ENCODE measurements at regions not wholly inside any gene's neighbourhood (a gene's known extent, or its start where the extent isn't known, plus 50 kb on each side); places are given as distances from the start of the nearest gene placed in this dataset.

- no peaks in the 10 kb centered on the region for H3K9me3 ChIP-seq
- H3K27ac ChIP-seq = no peak overlapping the region
- TF ChIP-seq POLR2AphosphoS5 (IDR thresholded peaks at IDR 0.05) (no peak), CTCF (IDR thresholded peaks at IDR 0.05) (no peak), POLR2A (IDR thresholded peaks at IDR 0.05) (no peak), EP300 (IDR thresholded peaks at IDR 0.05) (no peak)
- no peaks in the 10 kb centered on the region for H3K4me1 ChIP-seq
- no peak overlapping the region for H3K4me3 ChIP-seq
- DNase-seq (ENCODE audit: low spot score in 2 of 2) = no peak
- no peaks in the 10 kb centered on the region for H3K27me3 ChIP-seq
- no peaks in the 10 kb centered on the region for H3K36me3 ChIP-seq
- WGBS = 89% methylated on average over 2 of the region's 2 CpGs
Measured at GRCh38 chr2:45320956-45321355, 290.1 kb downstream of the SRBD1 start.

DNA sequence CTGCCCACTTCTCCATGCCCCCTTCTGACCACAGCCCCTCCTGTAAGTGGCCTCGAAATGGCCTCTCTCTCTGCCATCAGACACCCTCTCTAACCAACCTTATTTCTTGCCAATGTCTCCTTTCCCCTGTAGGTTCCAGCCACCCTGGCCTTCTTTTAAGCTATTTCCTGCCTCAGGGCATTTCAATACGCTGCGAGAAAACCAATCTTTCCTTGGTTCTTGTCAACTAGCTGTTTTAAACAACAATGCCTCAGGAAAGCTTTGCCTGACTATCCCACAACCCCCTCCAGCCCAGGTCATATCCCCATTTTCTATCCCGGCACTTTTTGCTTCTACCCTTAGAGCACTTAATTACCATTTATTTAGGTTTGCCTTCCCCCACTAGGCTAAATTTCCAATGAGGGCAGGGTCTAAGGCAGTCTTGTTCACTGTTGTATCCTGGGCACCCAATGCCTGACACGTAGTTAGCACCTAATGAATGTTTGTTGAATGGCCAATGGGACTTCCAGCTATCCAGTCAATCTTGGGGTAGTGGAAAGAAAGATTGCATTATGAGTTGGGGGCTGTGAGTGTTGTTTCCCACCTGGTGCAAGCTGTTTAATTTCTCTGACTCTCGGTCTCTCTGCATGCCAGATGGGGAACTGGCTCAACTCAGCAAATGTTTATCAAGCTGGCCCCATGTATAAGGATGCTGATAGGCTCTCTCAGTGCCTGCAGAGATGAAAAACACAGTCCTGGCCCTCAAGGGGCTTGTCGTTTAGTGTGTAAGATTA is 291.2 kb downstream of the SRBD1 start:
- TF ChIP-seq CTCF (IDR thresholded peaks at IDR 0.05) (no peak), EP300 (IDR thresholded peaks at IDR 0.05) (no peak), POLR2AphosphoS5 (IDR thresholded peaks at IDR 0.05) (no peak), POLR2A (IDR thresholded peaks at IDR 0.05) (no peak)
- no peak for DNase-seq (ENCODE audit: low spot score in 2 of 2)
- Histone ChIP-seq H3K27ac (no peak overlapping the region), H3K9me3 (no peaks in the 10 kb centered on the region), H3K36me3 (no peaks in the 10 kb centered on the region), H3K27me3 (no peaks in the 10 kb centered on the region), H3K4me1 (no peaks in the 10 kb centered on the region), H3K4me3 (no peak overlapping the region)
- WGBS = 78% methylated on average over 7 of the region's 7 CpGs

DNA sequence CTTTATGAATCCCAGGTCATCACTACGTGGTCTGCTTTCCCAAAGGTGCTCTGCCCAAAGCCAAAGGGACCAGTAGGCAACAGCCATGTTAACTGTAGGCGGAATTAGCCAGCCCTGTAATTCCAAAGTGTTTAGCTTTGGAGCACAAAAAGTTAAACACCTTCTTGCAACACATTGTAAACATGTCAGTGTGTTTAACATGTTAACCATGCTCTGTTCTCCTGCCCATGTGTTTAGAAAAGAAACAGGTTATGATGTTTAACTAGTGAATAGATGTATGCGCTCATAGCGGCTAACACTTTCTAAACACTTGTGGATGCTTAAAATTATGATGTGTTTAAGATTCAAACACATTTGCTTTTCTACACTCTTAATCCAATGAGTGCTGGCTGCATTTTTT is 292.4 kb downstream of the SRBD1 start:
- no peak overlapping the region for H3K27ac ChIP-seq
- WGBS = 85% methylated on average over 4 of the region's 4 CpGs
- DNase-seq (ENCODE audit: low spot score in 2 of 2) = no peak

GRCh38 chr2:45316576-45317338 is 294.3 kb downstream of the SRBD1 start:
- 82% methylated on average over 10 of the region's 10 CpGs for WGBS
- no peak overlapping the region for H3K4me3 ChIP-seq
- no peak for DNase-seq (ENCODE audit: low spot score in 2 of 2)
- no peaks in the 10 kb centered on the region for H3K9me3 ChIP-seq
- H3K27ac ChIP-seq = no peak overlapping the region
- H3K27me3 ChIP-seq = no peaks in the 10 kb centered on the region
- no peaks in the 10 kb centered on the region for H3K36me3 ChIP-seq
- TF ChIP-seq EP300 (IDR thresholded peaks at IDR 0.05) = no peak
- TF ChIP-seq POLR2AphosphoS5 (IDR thresholded peaks at IDR 0.05) = no peak
- no peak for TF ChIP-seq CTCF (IDR thresholded peaks at IDR 0.05)
- no peak for TF ChIP-seq POLR2A (IDR thresholded peaks at IDR 0.05)
- H3K4me1 ChIP-seq = no peaks in the 10 kb centered on the region

More for the DNA sequence above, 292.4 kb downstream of the SRBD1 start:
- Histone ChIP-seq H3K4me3 (no peak overlapping the region), H3K4me1 (no peaks in the 10 kb centered on the region), H3K9me3 (no peaks in the 10 kb centered on the region), H3K36me3 (no peaks in the 10 kb centered on the region), H3K27me3 (no peaks in the 10 kb centered on the region)
- TF ChIP-seq POLR2AphosphoS5 (IDR thresholded peaks at IDR 0.05) = no peak
- no peak for TF ChIP-seq CTCF (IDR thresholded peaks at IDR 0.05)
- TF ChIP-seq EP300 (IDR thresholded peaks at IDR 0.05) = no peak
- TF ChIP-seq POLR2A (IDR thresholded peaks at IDR 0.05) = no peak

DNA sequence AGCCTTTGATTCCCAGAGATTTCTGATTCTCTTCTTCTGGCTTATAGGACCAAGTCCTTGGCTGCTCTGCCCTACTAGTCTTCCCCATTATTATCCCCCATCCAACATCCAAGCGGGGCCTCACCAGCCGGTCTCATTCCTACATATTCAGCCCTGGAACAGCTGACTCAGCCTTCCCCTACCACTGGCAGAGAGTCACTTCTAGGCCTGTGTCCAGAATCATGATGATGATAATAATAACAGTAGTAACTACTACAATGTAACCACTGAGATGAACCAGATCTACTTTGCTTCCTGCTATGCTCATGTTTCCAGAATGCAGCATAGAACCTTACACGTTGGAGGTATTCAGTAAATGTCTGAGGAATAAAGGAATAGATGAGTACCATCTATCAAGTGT is 295.2 kb downstream of the SRBD1 start:
- no peaks in the 10 kb centered on the region for H3K27me3 ChIP-seq
- H3K4me1 ChIP-seq = no peaks in the 10 kb centered on the region
- H3K27ac ChIP-seq = no peak overlapping the region
- H3K36me3 ChIP-seq = no peaks in the 10 kb centered on the region
- H3K9me3 ChIP-seq = no peaks in the 10 kb centered on the region
- no peak for TF ChIP-seq POLR2A (IDR thresholded peaks at IDR 0.05)
- no peak for TF ChIP-seq EP300 (IDR thresholded peaks at IDR 0.05)
- DNase-seq (ENCODE audit: low spot score in 2 of 2) = no peak
- 66% methylated on average over 3 of the region's 3 CpGs for WGBS
- H3K4me3 ChIP-seq = no peak overlapping the region

Data from suprapubic skin (tissue), 4 donors.